ENCODE measurements at regions not wholly inside any gene's neighbourhood (a gene's known extent, or its start where the extent isn't known, plus 50 kb on each side); places are given as distances from the start of the nearest gene placed in this dataset.
A peak's percentile ranks its signal among the peaks of the same experiment; 100 is the strongest.
"Not testable (repeated sequence)": the region's sequence is repeated elsewhere in the genome, so short reads cannot be mapped to it uniquely, and the experiment has no call there.

- DNase-seq: not testable (repeated sequence)
Measured at GRCh38 chr2:42988055-42988454, 195.7 kb upstream of the HAAO start.

DNA sequence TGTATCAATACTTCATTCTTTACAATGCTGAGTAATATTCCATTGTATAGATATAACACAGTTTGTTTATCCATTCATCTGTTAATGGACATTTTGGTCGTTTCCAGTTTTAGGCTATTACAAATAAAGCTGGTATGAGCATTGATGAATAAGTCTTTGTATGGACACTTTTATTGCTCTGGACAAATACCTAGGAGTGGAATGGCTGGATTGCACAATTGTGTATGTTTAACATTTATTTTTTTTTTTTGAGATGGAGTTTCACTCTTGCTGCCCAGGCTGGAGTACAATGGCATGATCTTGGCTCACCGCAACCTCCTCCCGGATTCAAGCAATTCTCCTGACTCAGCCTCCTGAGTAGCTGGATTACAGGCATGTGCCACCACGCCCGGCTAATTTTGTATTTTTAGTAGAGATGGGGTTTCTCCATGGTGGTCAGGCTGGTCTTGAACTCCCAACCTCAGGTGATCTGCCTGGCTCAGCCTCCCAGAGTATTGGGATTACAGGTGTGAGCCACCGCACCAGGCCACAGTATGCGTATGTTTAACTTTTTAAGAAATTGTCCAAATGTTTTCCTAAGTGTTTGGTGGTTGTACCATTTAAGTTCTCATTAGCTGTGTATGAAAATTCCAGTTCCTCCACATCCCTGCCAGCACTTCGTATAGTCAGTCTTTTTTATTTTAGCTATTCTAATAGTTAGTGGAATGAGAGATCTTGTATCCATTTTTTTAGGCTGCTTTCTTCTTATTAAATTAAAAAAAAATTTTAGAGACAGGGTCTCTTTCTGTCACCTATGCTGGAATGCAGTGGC lies 194.9 kb upstream of the HAAO start:
- DNase-seq: no peak

GRCh38 chr2:42984617-42985016 lies 192.2 kb upstream of the HAAO start:
- DNase-seq: no peak

GRCh38 chr2:42984081-42984480 lies 191.7 kb upstream of the HAAO start:
- DNase-seq: no peak

GRCh38 chr2:42980764-42981416 lies 188.5 kb upstream of the HAAO start:
- DNase-seq: no peak

- no peak for DNase-seq
Measured at GRCh38 chr2:42979870-42980763, 187.7 kb upstream of the HAAO start.

DNA sequence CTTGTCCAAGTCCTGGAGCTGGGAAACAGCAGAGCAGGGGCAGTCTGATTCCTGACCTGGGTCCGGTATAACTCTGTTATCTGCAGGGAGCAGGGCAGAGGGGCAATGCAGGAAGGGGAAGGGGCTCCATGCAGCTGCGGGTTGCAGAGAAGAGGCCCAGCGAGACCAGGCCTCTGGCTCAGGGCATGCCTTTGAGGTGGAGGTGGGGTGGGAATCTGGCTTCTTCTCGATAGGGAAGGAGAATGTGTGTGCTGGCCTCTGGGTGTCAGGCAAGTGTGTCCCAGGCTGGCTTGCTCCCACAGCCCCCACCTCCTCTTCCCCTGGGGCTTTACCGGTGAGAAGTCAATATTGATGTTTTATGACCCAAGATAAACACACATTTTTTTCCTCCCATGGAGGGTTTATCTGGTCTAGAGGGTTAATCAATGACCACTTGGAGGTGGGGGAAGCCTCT lies 187.1 kb upstream of the HAAO start:
- no peak for DNase-seq

- no peak for DNase-seq
Measured at GRCh38 chr2:42978887-42979415, 186.6 kb upstream of the HAAO start.

DNA sequence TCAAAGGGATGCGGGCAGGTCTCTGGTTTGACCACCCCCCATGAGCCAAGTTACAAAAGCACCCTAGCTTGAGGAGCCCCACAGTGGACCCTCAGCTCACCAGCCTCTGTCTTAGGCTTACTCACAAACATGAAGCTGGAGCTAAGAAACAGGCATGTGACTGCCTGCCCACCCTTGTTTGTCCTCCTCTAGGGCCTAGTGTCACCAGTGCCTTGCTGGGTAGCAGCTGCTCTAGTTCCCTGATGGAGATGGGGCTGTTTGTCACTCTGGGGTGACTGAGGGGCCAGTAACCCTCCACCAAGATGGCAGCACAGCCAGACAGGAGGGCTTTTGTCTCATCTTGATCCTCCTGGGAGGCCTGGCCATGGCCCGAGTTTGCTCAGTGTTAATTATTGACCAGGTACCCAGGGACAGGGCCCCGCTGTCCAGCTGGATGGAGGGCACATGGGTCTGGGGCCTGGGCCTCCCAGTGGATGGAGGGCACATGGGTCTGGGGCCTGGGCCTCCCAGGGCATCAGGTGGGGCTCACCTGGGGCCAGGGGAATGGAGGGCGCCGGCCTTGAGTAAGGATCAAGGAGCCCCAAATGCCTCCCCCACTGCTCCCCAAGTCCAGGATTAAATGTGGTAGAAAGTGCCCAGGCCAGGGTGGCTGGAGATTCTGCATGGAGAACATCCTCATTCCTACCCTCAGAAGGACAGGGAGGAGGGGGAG lies 185.9 kb upstream of the HAAO start:
- DNase-seq: no peak

- DNase-seq: no peak
Measured at GRCh38 chr2:42977270-42978174, 185.1 kb upstream of the HAAO start.

DNA sequence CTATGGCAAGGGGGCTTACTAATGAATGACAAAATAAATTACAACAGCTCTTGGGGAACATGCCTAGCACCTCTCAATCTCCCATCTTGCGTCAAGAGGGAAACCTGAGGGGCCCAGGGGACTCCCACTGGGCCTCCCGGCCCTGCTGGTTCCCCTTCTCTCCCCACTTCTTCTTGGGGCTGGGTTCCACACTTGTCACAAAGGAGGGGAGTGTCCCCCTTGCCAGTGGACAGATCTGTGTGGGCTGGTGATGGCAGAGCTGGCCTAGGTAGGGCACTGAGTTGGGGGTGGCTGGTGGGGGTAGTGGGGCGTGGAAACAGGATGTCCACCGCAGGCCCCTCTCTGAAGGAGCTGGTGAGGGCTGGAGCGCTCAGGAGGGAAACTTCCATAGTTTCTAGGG lies 184.0 kb upstream of the HAAO start:
- DNase-seq: no peak

GRCh38 chr2:42974721-42975717 lies 182.6 kb upstream of the HAAO start:
- DNase-seq: peak; percentile 32

DNA sequence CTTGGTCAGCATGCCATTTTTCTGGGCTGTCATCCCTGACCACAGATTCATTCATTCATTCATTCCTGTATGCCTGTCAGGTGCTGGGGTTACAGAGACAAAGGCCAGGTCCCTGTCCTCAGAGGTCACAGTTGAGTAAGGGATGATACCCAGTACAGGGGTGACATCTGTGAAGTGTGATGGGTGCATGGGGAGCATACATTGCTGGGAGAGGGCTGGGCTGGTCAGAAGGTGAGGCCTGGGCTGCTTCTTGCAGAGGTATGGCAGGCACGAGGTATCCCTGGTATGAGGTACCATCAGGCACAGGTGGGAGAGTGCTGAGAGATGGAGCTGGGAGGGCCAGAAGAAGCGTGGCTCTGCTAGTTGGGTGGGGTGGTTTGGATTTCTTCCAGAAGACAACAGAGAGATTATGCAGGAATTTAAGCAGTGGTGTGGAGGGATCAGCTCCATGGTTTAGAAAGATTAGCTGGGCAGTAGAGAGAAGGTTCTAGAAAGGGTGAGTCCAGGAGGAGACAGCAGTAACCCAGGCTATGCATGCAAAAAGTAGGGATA lies 181.9 kb upstream of the HAAO start:
- no peak for DNase-seq

DNA sequence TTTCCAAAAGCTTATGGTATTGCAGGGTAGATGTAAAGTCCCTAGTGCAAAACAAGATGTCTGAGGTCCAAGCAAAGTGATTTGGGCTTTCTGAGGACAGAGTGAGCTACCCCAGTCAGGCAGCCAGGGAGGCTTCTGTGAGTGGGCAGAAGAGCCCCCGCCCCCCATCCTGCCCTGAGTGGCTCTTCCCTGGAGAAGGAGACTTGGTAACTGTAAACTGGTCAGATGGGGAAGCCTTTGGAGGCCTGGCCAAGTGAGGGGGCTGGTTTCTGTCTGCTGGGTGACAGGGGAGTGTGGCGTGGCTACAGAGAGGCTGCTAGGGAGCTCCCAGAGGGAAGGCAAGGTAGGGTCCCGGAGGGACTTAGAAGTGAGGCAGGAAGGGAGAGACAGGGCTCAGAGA lies 181.3 kb upstream of the HAAO start:
- no peak for DNase-seq

- not testable (repeated sequence) for DNase-seq
Measured at GRCh38 chr2:42972933-42973516, 180.6 kb upstream of the HAAO start.

- no peak for DNase-seq
Measured at GRCh38 chr2:42971947-42972736, 179.8 kb upstream of the HAAO start.

GRCh38 chr2:42971381-42971780 lies 179.0 kb upstream of the HAAO start:
- no peak for DNase-seq

DNA sequence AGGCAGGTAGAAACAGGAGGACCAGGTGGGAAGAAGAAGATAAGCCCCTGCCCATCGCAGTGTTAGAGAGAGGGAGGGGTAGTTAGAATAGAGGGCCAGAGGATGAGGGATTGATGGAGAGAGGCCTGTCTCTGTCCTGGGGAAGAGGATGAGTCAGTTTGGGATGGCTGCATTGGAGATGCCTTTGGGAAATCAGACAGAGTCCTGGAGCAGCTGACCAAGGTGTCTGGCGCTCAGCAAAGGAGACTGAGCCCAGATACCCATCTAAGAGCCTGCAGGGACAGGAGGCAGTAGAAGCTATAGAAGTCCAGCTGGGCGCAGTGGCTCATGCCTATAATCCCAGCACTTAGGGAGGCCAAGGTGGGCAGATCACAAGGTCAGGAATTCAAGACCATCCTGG lies 177.8 kb upstream of the HAAO start:
- DNase-seq: no peak

All from activated gamma-delta T cell (primary cell).